ENCODE measurements at regions not wholly inside any gene's neighbourhood (a gene's known extent, or its start where the extent isn't known, plus 50 kb on each side); places are given as distances from the start of the nearest gene placed in this dataset.

- TF ChIP-seq CTCF (IDR thresholded peaks at IDR 0.05): no peak
- TF ChIP-seq POLR2A (IDR thresholded peaks at IDR 0.05): no peak
These were observed 63.7 kb upstream of the HPCAL1 start for GRCh38 chr2:10238991-10239485.
